HG02852 (cell line): ENCODE measurements at regions not wholly inside any gene's neighbourhood (a gene's known extent, or its start where the extent isn't known, plus 50 kb on each side); places are given as distances from the start of the nearest gene placed in this dataset.

Experiments used
- ATAC-seq: cut with Tn5 transposase; IDR thresholded peaks from one replicate; pipeline ENCODE4 v1.9.1; 2021; ENCODE audit warnings: mild to moderate bottlenecking, moderate library complexity; ENCODE audit not compliant: unreplicated experiment

GRCh38 chr9:79800578-79800977 is 228.8 kb downstream of the TLE4 start:
- no peak for ATAC-seq

DNA sequence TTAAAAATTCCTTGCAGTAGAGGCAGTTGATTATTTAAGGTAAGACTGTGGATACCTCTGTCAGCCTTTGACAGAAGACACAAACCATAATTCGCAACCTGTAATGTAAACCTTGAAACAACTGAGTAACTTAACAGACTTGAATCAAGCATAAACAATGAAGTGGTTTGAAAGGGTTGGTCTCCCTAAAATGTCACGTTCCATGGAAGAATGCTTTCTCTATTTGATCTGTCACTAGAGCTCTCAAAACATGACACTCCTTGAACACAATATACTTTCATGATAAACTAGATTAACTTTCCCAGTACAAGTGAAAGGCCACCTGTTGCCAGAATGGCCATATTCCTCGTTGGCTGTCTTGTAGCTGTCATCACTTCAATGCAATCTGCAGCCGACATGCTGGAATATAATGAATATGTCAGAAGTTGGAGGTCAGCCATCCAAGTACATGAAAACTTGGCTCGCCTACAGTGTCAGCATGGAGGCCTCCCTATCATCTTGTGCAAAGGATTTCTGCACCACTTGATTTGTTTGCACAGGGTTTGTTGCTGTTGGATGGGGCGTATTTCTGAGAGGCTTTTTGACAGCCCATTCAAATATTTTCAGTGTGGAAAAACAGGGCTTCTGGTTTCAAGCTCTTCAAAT is 228.0 kb downstream of the TLE4 start:
- no peak for ATAC-seq

- ATAC-seq, result no peak
These were observed 226.7 kb downstream of the TLE4 start for GRCh38 chr9:79798450-79798849.

DNA sequence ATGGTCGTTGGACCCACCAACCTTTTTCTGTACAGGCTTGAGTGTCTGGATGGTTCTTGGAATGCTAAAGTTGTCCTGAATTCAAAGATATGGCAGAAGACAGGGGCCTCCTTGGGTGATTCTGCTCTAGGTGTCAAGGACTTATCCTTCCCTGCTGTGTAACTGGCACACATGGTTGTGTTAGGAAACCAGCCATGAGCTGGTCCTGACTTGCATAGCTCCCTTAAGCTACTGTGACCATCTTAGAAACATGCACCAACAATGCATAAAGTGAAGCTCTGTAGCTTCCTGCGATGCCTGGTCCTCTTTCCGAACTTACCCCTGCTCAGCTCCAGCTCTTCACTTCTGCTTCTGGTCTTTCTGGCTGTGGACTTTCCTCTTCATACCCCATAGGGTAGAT is 224.6 kb downstream of the TLE4 start:
- no peak for ATAC-seq

DNA sequence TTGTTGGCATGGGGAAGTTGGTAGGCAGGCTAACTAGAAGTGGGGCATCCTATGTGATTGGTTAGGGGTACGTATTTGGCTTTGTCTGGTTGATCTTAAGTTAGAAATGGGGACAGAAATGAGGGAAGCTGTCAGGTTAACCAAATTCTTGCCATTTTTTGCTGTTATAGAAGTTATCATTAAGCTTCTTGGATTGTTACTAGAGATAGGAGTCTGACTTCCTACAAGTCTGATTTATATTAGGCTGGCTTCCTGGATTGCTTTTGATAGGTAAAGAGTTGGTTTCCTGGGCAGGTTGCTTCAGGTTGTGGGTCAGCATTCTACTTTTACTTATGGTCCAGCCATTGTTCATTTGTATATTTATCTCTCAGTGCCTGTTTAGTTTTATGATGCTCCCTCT is 216.9 kb downstream of the TLE4 start:
- ATAC-seq, result no peak

- ATAC-seq, result no peak
These were observed 209.5 kb downstream of the TLE4 start for GRCh38 chr9:79781263-79781662.

- no peak for ATAC-seq
These were observed 208.8 kb downstream of the TLE4 start for GRCh38 chr9:79780559-79780958.

DNA sequence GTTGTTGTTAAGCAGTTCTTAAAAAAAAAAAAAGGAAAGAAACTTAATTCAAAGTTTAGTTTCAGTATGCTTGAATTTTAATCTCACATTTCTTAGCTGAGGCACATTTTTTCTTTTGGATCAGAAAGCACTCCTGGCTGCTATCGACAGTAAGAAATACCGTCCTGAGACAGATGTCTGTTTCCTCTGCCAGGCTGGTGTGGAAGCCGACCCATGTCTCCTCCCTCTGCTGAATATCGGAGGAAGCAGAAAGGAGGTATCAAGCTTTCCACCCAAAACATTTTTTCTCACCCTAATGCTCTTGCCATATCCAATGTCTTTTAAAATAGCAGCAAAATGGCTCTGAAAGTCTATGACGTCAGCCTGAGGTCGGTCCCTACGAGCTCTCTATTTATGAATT is 208.1 kb downstream of the TLE4 start:
- ATAC-seq, result no peak

- no peak for ATAC-seq
These were observed 206.8 kb downstream of the TLE4 start for GRCh38 chr9:79778581-79778980.

DNA sequence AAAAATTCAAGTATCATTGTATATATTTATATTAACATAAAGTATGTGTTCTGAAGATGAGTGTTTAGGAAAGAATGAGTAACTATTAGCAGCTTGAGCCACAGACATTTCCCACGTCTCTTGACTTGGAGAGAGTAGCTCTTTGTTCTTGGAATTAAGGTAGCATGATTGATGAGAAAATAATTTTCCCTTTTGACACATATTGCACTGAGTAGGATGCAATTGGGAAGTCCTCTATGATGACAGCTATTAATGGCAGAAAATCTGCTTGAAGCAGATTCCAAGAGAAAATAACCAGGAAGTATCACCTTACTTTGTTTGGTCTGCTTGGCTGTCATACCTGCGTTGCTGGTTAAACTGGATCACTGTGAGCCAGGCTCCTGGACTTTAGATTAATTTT is 204.8 kb downstream of the TLE4 start:
- ATAC-seq, result no peak
